SK-N-SH (cell line): ENCODE measurements at regions not wholly inside any gene's neighbourhood (a gene's known extent, or its start where the extent isn't known, plus 50 kb on each side); places are given as distances from the start of the nearest gene placed in this dataset.

Experiments
- CTCF ChIA-PET: fragments of 300-600, 350-600 bp; formaldehyde crosslinking; extraction: SDS; loops from one replicate; lab custom pipeline; 2021; lab: Yijun Ruan, JAX
- POLR2A ChIA-PET: fragments of 350-600 bp; sonication (Branson Sonifier 250); formaldehyde crosslinking; extraction: SDS; loops from one replicate; lab custom pipeline; 2020; ENCODE audit warnings: antibody characterized with exemption, inconsistent platforms; lab: Yijun Ruan, JAX
- DNase-seq: peaks from one replicate; pipeline ENCODE4 v3.0.0; 2012
- H2AFZ ChIP-seq: fragments of 200-600 bp; sonication (generic); 2 replicates; pipeline ENCODE4 v1.8.1; 2016; ENCODE audit warnings: antibody characterized with exemption, mild to moderate bottlenecking, low read depth
- H3F3A ChIP-seq: fragments of 200-600 bp; sonication (generic); replicated peaks from 2 replicates; pipeline ENCODE3; 2016; ENCODE audit warnings: antibody characterized with exemption, mild to moderate bottlenecking; ENCODE audit not compliant: insufficient read depth
- H3K27ac ChIP-seq, 2 experiments: fragments of 200-500 bp in 1 of 2; fragments of 200-600 bp in 1 of 2; sonication (Bioruptor generic) in 1 of 2; sonication (generic), shearing (Covaris generic) in 1 of 2; 2 replicates each; pipeline versions ENCODE4 v1.5.1 to v1.6.1; 2014 to 2016; ENCODE audit warnings: low read depth in 2 of 2, inconsistent platforms in 1 of 2, low read length in 1 of 2, mild to moderate bottlenecking in 1 of 2, mixed read lengths in 1 of 2
- H3K27me3 ChIP-seq: fragments of 200-600 bp; sonication (generic), shearing (Covaris generic); 2 replicates; pipeline ENCODE4 v1.6.1; 2016; ENCODE audit warnings: mixed run types; ENCODE audit not compliant: insufficient read depth
- H3K36me3 ChIP-seq, 2 experiments: fragments of 200-500 bp in 1 of 2; fragments of 200-600 bp in 1 of 2; sonication (Bioruptor generic) in 1 of 2; sonication (generic) in 1 of 2; replicated peaks in 1 of 2; 2 replicates each; pipeline versions ENCODE3 to v1.5.1; 2014 to 2016; ENCODE audit warnings: low read length in 1 of 2, mild to moderate bottlenecking in 1 of 2; ENCODE audit not compliant: insufficient read depth in 2 of 2, control insufficient read depth in 1 of 2
- H3K4me1 ChIP-seq, 2 experiments: fragments of 200-500 bp in 1 of 2; fragments of 200-600 bp in 1 of 2; sonication (Bioruptor generic) in 1 of 2; sonication (generic), shearing (Covaris generic) in 1 of 2; 2 replicates each; pipeline versions ENCODE4 v1.5.1 to v1.6.1; 2014 to 2016; ENCODE audit warnings: low read depth in 1 of 2, low read length in 1 of 2, mixed run types in 1 of 2; ENCODE audit not compliant: insufficient read depth in 2 of 2, control insufficient read depth in 1 of 2
- H3K4me2 ChIP-seq: fragments of 200-600 bp; sonication (generic), shearing (Covaris generic); 2 replicates; pipeline ENCODE4 v1.6.1; 2017; ENCODE audit warnings: mixed run types
- H3K4me3 ChIP-seq, 2 experiments: fragments of 200-500 bp in 1 of 2; fragments of 200-600 bp in 1 of 2; sonication (Bioruptor generic) in 1 of 2; sonication (generic), shearing (Covaris generic) in 1 of 2; 2 replicates each; pipeline versions ENCODE4 v1.5.1 to v1.8.1; 2014 to 2016; ENCODE audit warnings: low read depth in 2 of 2, inconsistent platforms in 1 of 2, low read length in 1 of 2, mild to moderate bottlenecking in 1 of 2, mixed read lengths in 1 of 2, moderate library complexity in 1 of 2
- H3K79me2 ChIP-seq: fragments of 200-600 bp; sonication (generic); 2 replicates; pipeline ENCODE4 v1.8.1; 2017; ENCODE audit warnings: mild to moderate bottlenecking; ENCODE audit not compliant: insufficient read depth
- H3K9ac ChIP-seq: fragments of 200-600 bp; sonication (generic); 2 replicates; pipeline ENCODE4 v1.6.1; 2017; ENCODE audit warnings: mixed run types
- H3K9me2 ChIP-seq: fragments of 200-600 bp; sonication (generic); 2 replicates; pipeline ENCODE4 v1.6.1; 2017; ENCODE audit warnings: mixed run types
- H3K9me3 ChIP-seq: fragments of 200-600 bp; sonication (generic); 2 replicates; pipeline ENCODE4 v1.6.1; 2017; ENCODE audit warnings: mixed run types, mild to moderate bottlenecking, moderate library complexity
- H4K20me1 ChIP-seq: fragments of 200-600 bp; sonication (generic); 2 replicates; pipeline ENCODE4 v1.6.1; 2017; ENCODE audit warnings: mild to moderate bottlenecking, mixed run types; ENCODE audit not compliant: insufficient read depth
- ELF1 ChIP-seq: IDR thresholded peaks from 2 replicates; pipeline ENCODE4 v1.4.0; 2012
- FOSL2 ChIP-seq: IDR thresholded peaks from 2 replicates; pipeline ENCODE4 v1.4.0; 2012; ENCODE audit warnings: low read depth, mild to moderate bottlenecking, moderate library complexity, borderline replicate concordance
- FOXJ3 ChIP-seq: sonication (generic); formaldehyde crosslinking; IDR thresholded peaks from 2 replicates; pipeline ENCODE4 v1.5.1; 2020; ENCODE audit warnings: mild to moderate bottlenecking, missing genetic modification reagents
- FOXM1 ChIP-seq: IDR thresholded peaks from 2 replicates; pipeline ENCODE4 v1.4.0; 2012; ENCODE audit warnings: low read depth, mild to moderate bottlenecking
- GABPA ChIP-seq: IDR thresholded peaks from 2 replicates; pipeline ENCODE4 v1.4.0; 2012; ENCODE audit warnings: low read depth, mild to moderate bottlenecking
- GATA2 ChIP-seq: sonication (generic); formaldehyde crosslinking; IDR thresholded peaks from 2 replicates; pipeline ENCODE4 v1.5.0; 2020; ENCODE audit warnings: mild to moderate bottlenecking, missing genetic modification reagents
- JUND ChIP-seq: IDR thresholded peaks from 2 replicates; pipeline ENCODE4 v1.4.0; 2012
- MAX ChIP-seq: IDR thresholded peaks from 2 replicates; pipeline ENCODE4 v1.4.0; 2012; ENCODE audit warnings: low read depth
- MEF2A ChIP-seq: IDR thresholded peaks from 2 replicates; pipeline ENCODE4 v1.4.0; 2012; ENCODE audit warnings: low read depth, borderline replicate concordance
- NFIC ChIP-seq: IDR thresholded peaks from 2 replicates; pipeline ENCODE4 v1.4.0; 2012; ENCODE audit warnings: borderline replicate concordance
- NRF1 ChIP-seq: IDR thresholded peaks from 2 replicates; pipeline ENCODE4 v1.6.1; 2012; ENCODE audit warnings: low read depth, mild to moderate bottlenecking, low read length
- POLR2AphosphoS5 ChIP-seq: IDR thresholded peaks from 2 replicates; pipeline ENCODE4 v1.6.1; 2012; ENCODE audit warnings: low read depth, low read length
- REST ChIP-seq: IDR thresholded peaks from 2 replicates; pipeline ENCODE4 v1.6.1; 2012; ENCODE audit warnings: mild to moderate bottlenecking, low read depth, low read length, moderate library complexity
- RFX5 ChIP-seq: IDR thresholded peaks from 2 replicates; pipeline ENCODE4 v1.6.1; 2012; ENCODE audit warnings: mild to moderate bottlenecking, improper control_type of control experiment, low read length
- SIN3A ChIP-seq: IDR thresholded peaks from 2 replicates; pipeline ENCODE4 v1.6.1; 2012; ENCODE audit warnings: low read depth, mild to moderate bottlenecking, low read length, moderate library complexity, borderline replicate concordance
- USF2 ChIP-seq: fragments of 150-350 bp; IDR thresholded peaks from 2 replicates; pipeline ENCODE4 v1.6.1; 2017; ENCODE audit warnings: antibody characterized with exemption, low read length, low read depth, borderline replicate concordance
- WGBS: methylation state at CpG from one replicate; pipeline ENCODE4 v1.1.6; 2017; ENCODE audit warnings: low lambda C conversion rate; 5-methylcytosine and 5-hydroxymethylcytosine counted together
- TF ChIP-seq, protein P1 (sequence below): fragments of 150-350 bp; IDR thresholded peaks from 2 replicates; pipeline ENCODE4 v1.6.1; 2016; ENCODE audit warnings: mild to moderate bottlenecking, low read depth, low read length
- TF ChIP-seq, protein P2 (sequence below): fragments of 200-600 bp; sonication (generic); IDR thresholded peaks from 2 replicates; pipeline ENCODE4 v1.6.1; 2017; ENCODE audit warnings: antibody characterized with exemption, mild to moderate bottlenecking, moderate library complexity

GRCh38 chr1:14371771-14372497 lies 226.6 kb upstream of the KAZN start (continued):
- TF ChIP-seq, protein P1, sequence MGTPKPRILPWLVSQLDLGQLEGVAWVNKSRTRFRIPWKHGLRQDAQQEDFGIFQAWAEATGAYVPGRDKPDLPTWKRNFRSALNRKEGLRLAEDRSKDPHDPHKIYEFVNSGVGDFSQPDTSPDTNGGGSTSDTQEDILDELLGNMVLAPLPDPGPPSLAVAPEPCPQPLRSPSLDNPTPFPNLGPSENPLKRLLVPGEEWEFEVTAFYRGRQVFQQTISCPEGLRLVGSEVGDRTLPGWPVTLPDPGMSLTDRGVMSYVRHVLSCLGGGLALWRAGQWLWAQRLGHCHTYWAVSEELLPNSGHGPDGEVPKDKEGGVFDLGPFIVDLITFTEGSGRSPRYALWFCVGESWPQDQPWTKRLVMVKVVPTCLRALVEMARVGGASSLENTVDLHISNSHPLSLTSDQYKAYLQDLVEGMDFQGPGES: no peak
- TF ChIP-seq, all 33 proteins: peak for 0

DNA sequence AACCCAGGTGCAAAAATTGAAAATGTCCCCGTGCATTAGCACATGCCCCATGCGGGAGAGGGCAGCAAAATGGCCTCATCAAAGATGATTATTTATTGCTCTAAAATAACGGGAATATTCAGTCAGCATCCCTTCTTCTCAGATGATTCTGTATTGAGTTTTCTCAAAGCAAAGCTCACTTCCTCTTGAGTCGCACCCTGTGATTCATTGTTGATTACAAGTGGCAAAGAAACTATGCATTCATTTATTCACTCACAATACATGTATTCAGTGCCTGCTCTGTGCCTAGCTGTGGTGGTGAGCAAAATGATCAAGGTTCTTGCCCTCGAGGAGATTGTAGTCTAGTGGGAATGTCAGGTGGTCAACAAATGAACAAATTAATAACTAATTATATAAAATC lies 226.0 kb upstream of the KAZN start:
- WGBS: 25% methylated on average over 4 of the region's 5 CpGs
- no peaks in the 10 kb centered on the region for H3K9me3 ChIP-seq
- H4K20me1 ChIP-seq: no peaks in the 10 kb centered on the region
- no peaks in the 10 kb centered on the region for H3K9me2 ChIP-seq
- no peak overlapping the region for H3K4me3 ChIP-seq
- no peaks in the 10 kb centered on the region for H3K79me2 ChIP-seq
- H3K27me3 ChIP-seq: no peaks in the 10 kb centered on the region
- no peaks in the 10 kb centered on the region for H3K36me3 ChIP-seq
- H3K9ac ChIP-seq: no peak overlapping the region
- H3K4me2 ChIP-seq: no peak overlapping the region
- POLR2A ChIA-PET: no interaction called here
- CTCF ChIA-PET: interaction anchor here (0.8 kb wide), 1 partner anchor 28 kb away, joined by 3 read pairs; no protein-coding TSS in a partner anchor
- TF ChIP-seq RFX5 (no peak), USF2 (no peak), MEF2A (no peak), MAX (no peak), FOXJ3 (no peak), POLR2AphosphoS5 (no peak), REST (no peak), ELF1 (no peak), FOXM1 (no peak), FOSL2 (no peak), NRF1 (no peak), GABPA (no peak), JUND (no peak), SIN3A (no peak), GATA2 (CRISPR knock-in tag) (no peak), NFIC (no peak)
- TF ChIP-seq, protein P2, sequence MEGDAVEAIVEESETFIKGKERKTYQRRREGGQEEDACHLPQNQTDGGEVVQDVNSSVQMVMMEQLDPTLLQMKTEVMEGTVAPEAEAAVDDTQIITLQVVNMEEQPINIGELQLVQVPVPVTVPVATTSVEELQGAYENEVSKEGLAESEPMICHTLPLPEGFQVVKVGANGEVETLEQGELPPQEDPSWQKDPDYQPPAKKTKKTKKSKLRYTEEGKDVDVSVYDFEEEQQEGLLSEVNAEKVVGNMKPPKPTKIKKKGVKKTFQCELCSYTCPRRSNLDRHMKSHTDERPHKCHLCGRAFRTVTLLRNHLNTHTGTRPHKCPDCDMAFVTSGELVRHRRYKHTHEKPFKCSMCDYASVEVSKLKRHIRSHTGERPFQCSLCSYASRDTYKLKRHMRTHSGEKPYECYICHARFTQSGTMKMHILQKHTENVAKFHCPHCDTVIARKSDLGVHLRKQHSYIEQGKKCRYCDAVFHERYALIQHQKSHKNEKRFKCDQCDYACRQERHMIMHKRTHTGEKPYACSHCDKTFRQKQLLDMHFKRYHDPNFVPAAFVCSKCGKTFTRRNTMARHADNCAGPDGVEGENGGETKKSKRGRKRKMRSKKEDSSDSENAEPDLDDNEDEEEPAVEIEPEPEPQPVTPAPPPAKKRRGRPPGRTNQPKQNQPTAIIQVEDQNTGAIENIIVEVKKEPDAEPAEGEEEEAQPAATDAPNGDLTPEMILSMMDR: no peak
- TF ChIP-seq, protein P1: no peak
- H3K27ac ChIP-seq: no peak overlapping the region
- H2AFZ ChIP-seq: no peak overlapping the region
- H3K4me1 ChIP-seq: no peaks in the 10 kb centered on the region
- no peaks in the 10 kb centered on the region for H3F3A ChIP-seq
- no peak for DNase-seq
